Stimulated activated CD8-positive, alpha-beta memory T cell treated with anti-CD3 and anti-CD28 coated beads, Interleukin-15, amount 100 ng/mL, for 4 hours (primary cell): ENCODE measurements at regions not wholly inside any gene's neighbourhood (a gene's known extent, or its start where the extent isn't known, plus 50 kb on each side); places are given as distances from the start of the nearest gene placed in this dataset.
"Not testable (repeated sequence)": the region's sequence is repeated elsewhere in the genome, so short reads cannot be mapped to it uniquely, and the experiment has no call there.

Experiments used
- DNase-seq, 2 donors: peaks; one replicate each; pipeline ENCODE4 v3.0.0-alpha.2; 2020; ENCODE audit warnings: low read depth in 2 of 2

- not testable (repeated sequence) for DNase-seq
Observed at GRCh38 chr1:121003230-121003629, 113.7 kb downstream of the PPIAL4A start.

- DNase-seq: not testable (repeated sequence)
Observed at GRCh38 chr1:121006826-121007225, 117.3 kb downstream of the PPIAL4A start.

GRCh38 chr1:121007755-121008154, 118.2 kb downstream of the PPIAL4A start:
- DNase-seq: not testable (repeated sequence)

GRCh38 chr1:121008512-121009215, 119.1 kb downstream of the PPIAL4A start:
- not testable (repeated sequence) for DNase-seq

- not testable (repeated sequence) for DNase-seq
Observed at GRCh38 chr1:121009216-121010057, 119.9 kb downstream of the PPIAL4A start.

GRCh38 chr1:121010141-121010540, 120.6 kb downstream of the PPIAL4A start:
- DNase-seq: not testable (repeated sequence)

- DNase-seq: not testable (repeated sequence)
Observed at GRCh38 chr1:121013181-121013580, 123.6 kb downstream of the PPIAL4A start.

- not testable (repeated sequence) for DNase-seq
Observed at GRCh38 chr1:121016182-121017028, 126.8 kb downstream of the PPIAL4A start.

- not testable (repeated sequence) for DNase-seq
Observed at GRCh38 chr1:121019715-121020349, 130.3 kb downstream of the PPIAL4A start.

GRCh38 chr1:121020350-121021236, 131.0 kb downstream of the PPIAL4A start:
- DNase-seq: not testable (repeated sequence)

GRCh38 chr1:121021716-121022115, 132.1 kb downstream of the PPIAL4A start:
- not testable (repeated sequence) for DNase-seq

GRCh38 chr1:121032878-121033494, 143.4 kb downstream of the PPIAL4A start:
- not testable (repeated sequence) for DNase-seq

GRCh38 chr1:121036792-121037191, 147.2 kb downstream of the PPIAL4A start:
- DNase-seq: not testable (repeated sequence)

GRCh38 chr1:121040974-121041373, 143.2 kb downstream of the FAM72B start:
- DNase-seq: not testable (repeated sequence)

GRCh38 chr1:121041497-121041896, 142.6 kb downstream of the FAM72B start:
- DNase-seq: not testable (repeated sequence)

GRCh38 chr1:121042882-121043281, 141.3 kb downstream of the FAM72B start:
- not testable (repeated sequence) for DNase-seq

GRCh38 chr1:121048293-121048752, 135.8 kb downstream of the FAM72B start:
- not testable (repeated sequence) for DNase-seq

GRCh38 chr1:121048769-121049443, 135.2 kb downstream of the FAM72B start:
- DNase-seq: not testable (repeated sequence)

GRCh38 chr1:121050097-121050496, 134.0 kb downstream of the FAM72B start:
- DNase-seq: not testable (repeated sequence)
